MG63 (cell line): ENCODE measurements at regions not wholly inside any gene's neighbourhood (a gene's known extent, or its start where the extent isn't known, plus 50 kb on each side); places are given as distances from the start of the nearest gene placed in this dataset.

Experiments
- DNase-seq: peaks from one replicate; pipeline ENCODE4 v3.0.0-alpha.2; 2020
- H3K27me3 ChIP-seq: fragments of 250-450 bp; sonication (Bioruptor Pico); 2 replicates; pipeline ENCODE4 v1.5.1; 2020; ENCODE audit warnings: mild to moderate bottlenecking, moderate library complexity
- H3K36me3 ChIP-seq: fragments of 250-450 bp; sonication (Bioruptor Pico); 2 replicates; pipeline ENCODE4 v1.5.1; 2020; ENCODE audit warnings: mild to moderate bottlenecking, moderate library complexity
- H3K4me3 ChIP-seq: fragments of 250-450 bp; sonication (Bioruptor Pico); 2 replicates; pipeline ENCODE4 v1.5.1; 2020; ENCODE audit warnings: mild to moderate bottlenecking, moderate library complexity
- H3K9me3 ChIP-seq: fragments of 250-450 bp; sonication (Bioruptor Pico); 2 replicates; pipeline ENCODE4 v1.5.1; 2020; ENCODE audit warnings: mild to moderate bottlenecking, moderate library complexity

DNA sequence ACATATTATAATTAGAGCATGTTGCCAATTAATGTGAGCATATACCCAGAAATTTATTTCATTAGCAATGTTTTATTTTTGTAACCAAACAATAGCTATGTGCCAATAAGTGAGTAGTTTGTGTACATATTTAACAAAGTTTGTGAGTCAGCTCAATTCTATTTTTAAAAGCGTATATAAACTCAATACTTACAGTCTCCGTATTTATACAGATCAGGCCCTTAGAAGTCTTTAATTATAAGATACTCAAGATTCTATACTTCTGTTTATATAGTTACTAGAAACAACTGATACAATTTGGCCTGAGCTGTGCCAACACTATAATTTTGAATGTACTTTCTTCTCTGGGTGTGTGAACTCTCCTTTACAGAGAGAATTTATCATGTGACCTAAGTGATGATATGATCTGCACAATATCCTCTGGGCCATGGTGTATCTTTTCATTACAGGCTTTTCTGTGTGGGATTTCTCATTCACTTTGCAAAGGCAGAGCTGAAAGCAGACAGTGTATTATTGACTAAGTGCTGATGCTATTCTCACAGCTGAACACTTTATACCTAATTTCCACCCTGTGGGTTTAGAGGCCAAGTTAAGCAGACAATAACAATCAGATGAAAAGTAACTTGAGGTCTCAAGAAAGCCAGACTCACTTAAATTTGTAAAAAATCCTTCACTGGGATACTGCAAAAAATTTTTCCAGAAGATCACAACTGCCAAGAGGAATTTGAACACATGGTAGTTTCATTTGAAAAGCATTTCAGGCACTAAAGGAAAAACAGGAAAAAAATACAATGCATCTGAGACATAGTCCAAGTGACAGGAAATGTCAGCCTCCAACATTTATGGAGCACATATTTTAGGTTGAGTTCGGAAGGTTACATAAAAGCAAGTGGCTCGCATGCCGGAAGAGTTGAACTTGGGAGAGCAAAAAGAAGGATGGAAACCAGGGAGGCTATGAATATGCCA, 277.9 kb upstream of the SEMA6D start:
- no peak for DNase-seq
- Histone ChIP-seq H3K4me3 (no peak overlapping the region), H3K9me3 (no peaks in the 10 kb centered on the region), H3K36me3 (no peaks in the 10 kb centered on the region), H3K27me3 (no peaks in the 10 kb centered on the region)

- no peaks in the 10 kb centered on the region for H3K36me3 ChIP-seq
- no peak overlapping the region for H3K4me3 ChIP-seq
- H3K27me3 ChIP-seq, result no peaks in the 10 kb centered on the region
- no peaks in the 10 kb centered on the region for H3K9me3 ChIP-seq
- DNase-seq, result no peak
These were observed 274.9 kb upstream of the SEMA6D start for GRCh38 chr15:47442371-47442770.

- DNase-seq, result no peak
- no peaks in the 10 kb centered on the region for H3K36me3 ChIP-seq
These were observed 273.5 kb upstream of the SEMA6D start for GRCh38 chr15:47443839-47444238.

GRCh38 chr15:47445723-47446392, 271.4 kb upstream of the SEMA6D start:
- DNase-seq, result no peak
- H3K27me3 ChIP-seq, result no peaks in the 10 kb centered on the region
- H3K9me3 ChIP-seq, result no peaks in the 10 kb centered on the region
- no peaks in the 10 kb centered on the region for H3K36me3 ChIP-seq
- H3K4me3 ChIP-seq, result no peak overlapping the region

More at GRCh38 chr15:47443839-47444238, 273.5 kb upstream of the SEMA6D start:
- Histone ChIP-seq H3K27me3 (no peaks in the 10 kb centered on the region), H3K9me3 (no peaks in the 10 kb centered on the region), H3K4me3 (no peak overlapping the region)

GRCh38 chr15:47460795-47461573, 256.3 kb upstream of the SEMA6D start:
- Histone ChIP-seq H3K27me3 (no peaks in the 10 kb centered on the region), H3K9me3 (peaks cover 6% of the 10 kb centered on the region), H3K36me3 (no peaks in the 10 kb centered on the region), H3K4me3 (no peak overlapping the region)
- no peak for DNase-seq

- Histone ChIP-seq H3K9me3 (peaks cover 8% of the 10 kb centered on the region), H3K36me3 (no peaks in the 10 kb centered on the region), H3K27me3 (no peaks in the 10 kb centered on the region), H3K4me3 (no peak overlapping the region)
- no peak for DNase-seq
These were observed 255.6 kb upstream of the SEMA6D start for GRCh38 chr15:47461652-47462141.

GRCh38 chr15:47466357-47466756, 250.9 kb upstream of the SEMA6D start:
- H3K36me3 ChIP-seq, result no peaks in the 10 kb centered on the region
- no peak overlapping the region for H3K4me3 ChIP-seq
- H3K27me3 ChIP-seq, result no peaks in the 10 kb centered on the region
- peaks cover 8% of the 10 kb centered on the region for H3K9me3 ChIP-seq
- no peak for DNase-seq

GRCh38 chr15:47470983-47471382, 246.3 kb upstream of the SEMA6D start:
- Histone ChIP-seq H3K27me3 (no peaks in the 10 kb centered on the region), H3K36me3 (no peaks in the 10 kb centered on the region), H3K4me3 (no peak overlapping the region), H3K9me3 (peaks cover 2% of the 10 kb centered on the region)
- DNase-seq, result no peak

- Histone ChIP-seq H3K4me3 (no peak overlapping the region), H3K27me3 (no peaks in the 10 kb centered on the region), H3K36me3 (no peaks in the 10 kb centered on the region), H3K9me3 (no peaks in the 10 kb centered on the region)
- no peak for DNase-seq
These were observed 244.1 kb upstream of the SEMA6D start for GRCh38 chr15:47473106-47473725.

GRCh38 chr15:47473832-47474231, 243.5 kb upstream of the SEMA6D start:
- Histone ChIP-seq H3K4me3 (no peak overlapping the region), H3K36me3 (no peaks in the 10 kb centered on the region), H3K27me3 (no peaks in the 10 kb centered on the region), H3K9me3 (no peaks in the 10 kb centered on the region)
- DNase-seq, result peak; percentile 88

- Histone ChIP-seq H3K27me3 (no peaks in the 10 kb centered on the region), H3K9me3 (no peaks in the 10 kb centered on the region; the same call in 1 of the 2 replicates), H3K36me3 (no peaks in the 10 kb centered on the region), H3K4me3 (no peak overlapping the region)
- no peak for DNase-seq
These were observed 242.0 kb upstream of the SEMA6D start for GRCh38 chr15:47475336-47475735.

- DNase-seq, result peak; percentile 71
- Histone ChIP-seq H3K9me3 (no peaks in the 10 kb centered on the region; the same call in 1 of the 2 replicates), H3K36me3 (no peaks in the 10 kb centered on the region), H3K27me3 (no peaks in the 10 kb centered on the region), H3K4me3 (no peak overlapping the region)
These were observed 240.0 kb upstream of the SEMA6D start for GRCh38 chr15:47477341-47477740.

GRCh38 chr15:47484059-47484458, 233.2 kb upstream of the SEMA6D start:
- Histone ChIP-seq H3K9me3 (no peaks in the 10 kb centered on the region; the same call in 1 of the 2 replicates), H3K36me3 (no peaks in the 10 kb centered on the region), H3K27me3 (no peaks in the 10 kb centered on the region), H3K4me3 (no peak overlapping the region)
- DNase-seq, result no peak

DNA sequence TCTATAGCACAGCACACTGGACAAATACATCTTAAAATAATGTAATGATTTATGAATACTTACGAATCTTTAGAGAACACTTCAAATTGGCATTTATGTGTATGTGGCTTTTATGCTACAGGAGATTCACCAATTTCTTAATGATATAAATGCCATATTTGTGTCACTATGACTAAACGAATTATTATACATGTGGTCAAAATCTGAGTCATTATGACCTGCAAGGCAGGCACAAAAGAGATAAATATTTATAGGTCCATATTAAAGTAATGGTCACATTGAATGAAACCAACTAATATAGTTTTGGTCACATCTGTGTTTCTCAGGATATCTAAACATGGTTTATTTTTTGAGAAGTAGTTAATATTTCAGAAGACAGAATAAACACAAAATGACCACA, 232.3 kb upstream of the SEMA6D start:
- no peak for DNase-seq
- Histone ChIP-seq H3K27me3 (no peaks in the 10 kb centered on the region), H3K4me3 (no peak overlapping the region), H3K36me3 (no peaks in the 10 kb centered on the region), H3K9me3 (no peaks in the 10 kb centered on the region; the same call in 1 of the 2 replicates)

- Histone ChIP-seq H3K27me3 (no peaks in the 10 kb centered on the region), H3K9me3 (no peaks in the 10 kb centered on the region; the same call in 1 of the 2 replicates), H3K4me3 (no peak overlapping the region), H3K36me3 (no peaks in the 10 kb centered on the region)
- DNase-seq, result no peak
These were observed 231.9 kb upstream of the SEMA6D start for GRCh38 chr15:47485419-47485818.

- no peak overlapping the region for H3K4me3 ChIP-seq
- H3K27me3 ChIP-seq, result no peaks in the 10 kb centered on the region
- H3K36me3 ChIP-seq, result no peaks in the 10 kb centered on the region
- no peak for DNase-seq
- no peaks in the 10 kb centered on the region; the same call in 1 of the 2 replicates for H3K9me3 ChIP-seq
These were observed 231.3 kb upstream of the SEMA6D start for GRCh38 chr15:47486040-47486439.
